DMS 273 treated with DMSO at 0.1 percent for 48 hours (cell line): ENCODE measurements at regions not wholly inside any gene's neighbourhood (a gene's known extent, or its start where the extent isn't known, plus 50 kb on each side); places are given as distances from the start of the nearest gene placed in this dataset.
"Not testable (repeated sequence)": the region's sequence is repeated elsewhere in the genome, so short reads cannot be mapped to it uniquely, and the experiment has no call there.

Source experiments
- DNase-seq: peaks from one replicate; lab custom pipeline; 2025; lab: John Stamatoyannopoulos, UW

DNA sequence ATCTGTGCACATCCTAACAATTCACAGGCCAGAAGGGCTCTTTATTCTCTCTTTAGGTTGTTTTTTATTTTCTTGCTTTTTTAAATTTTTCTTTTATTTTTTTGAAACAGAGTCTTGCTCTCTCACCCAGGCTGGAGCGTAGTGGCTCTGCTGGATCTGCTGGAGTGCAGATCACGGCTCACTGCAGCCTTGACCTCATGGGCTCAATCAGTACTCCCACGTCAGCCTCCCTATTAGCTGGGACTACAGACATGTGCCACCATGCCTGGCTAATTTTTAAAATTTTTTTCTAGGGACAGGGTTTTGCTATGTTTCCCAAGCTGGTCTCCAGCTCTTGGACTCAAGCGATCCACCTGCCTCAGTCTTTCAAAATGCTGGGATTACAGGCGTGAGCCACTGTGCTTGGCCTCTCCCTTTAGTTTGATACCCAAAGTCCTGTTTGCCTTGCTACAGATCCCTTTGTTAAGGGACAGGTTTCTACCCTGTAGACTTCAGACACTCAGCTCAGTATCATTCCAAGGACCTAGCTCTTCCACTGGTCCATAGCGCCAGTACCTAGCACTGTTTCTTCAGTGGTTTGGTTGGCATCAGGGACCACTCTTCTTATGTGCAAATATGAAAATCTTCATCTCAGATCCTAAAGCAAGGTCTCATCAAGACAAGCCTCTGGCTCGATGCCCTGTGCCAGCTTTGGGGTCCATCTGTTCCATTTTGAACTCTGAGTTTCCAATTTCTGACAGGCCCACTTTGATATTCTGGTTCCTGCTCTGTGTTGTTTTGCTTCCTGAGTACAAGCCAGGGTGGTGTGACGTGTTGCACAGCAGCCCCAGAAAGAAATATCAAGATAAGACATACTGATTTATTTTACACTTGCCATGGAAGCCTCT, 211.7 kb downstream of the FAT3 start:
- no peak for DNase-seq

DNA sequence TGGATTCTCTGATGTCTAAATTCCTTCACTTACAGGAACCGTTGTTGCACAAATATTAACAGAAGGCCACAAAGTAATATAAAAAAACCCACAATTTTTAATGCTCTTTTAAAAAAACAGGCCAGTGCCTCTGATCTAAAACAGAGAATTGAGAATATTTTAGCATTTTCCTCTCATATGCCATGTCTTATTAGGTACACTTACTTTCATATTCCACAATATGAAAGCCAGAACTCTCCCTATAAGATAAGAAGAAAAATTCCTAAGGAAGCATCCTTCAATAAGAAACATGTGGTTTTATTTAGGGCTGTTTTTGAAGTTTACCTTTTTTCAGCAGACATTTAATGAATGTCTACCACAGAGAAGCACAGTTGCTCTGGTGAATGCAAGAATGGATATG, 214.5 kb downstream of the FAT3 start:
- DNase-seq: no peak

DNA sequence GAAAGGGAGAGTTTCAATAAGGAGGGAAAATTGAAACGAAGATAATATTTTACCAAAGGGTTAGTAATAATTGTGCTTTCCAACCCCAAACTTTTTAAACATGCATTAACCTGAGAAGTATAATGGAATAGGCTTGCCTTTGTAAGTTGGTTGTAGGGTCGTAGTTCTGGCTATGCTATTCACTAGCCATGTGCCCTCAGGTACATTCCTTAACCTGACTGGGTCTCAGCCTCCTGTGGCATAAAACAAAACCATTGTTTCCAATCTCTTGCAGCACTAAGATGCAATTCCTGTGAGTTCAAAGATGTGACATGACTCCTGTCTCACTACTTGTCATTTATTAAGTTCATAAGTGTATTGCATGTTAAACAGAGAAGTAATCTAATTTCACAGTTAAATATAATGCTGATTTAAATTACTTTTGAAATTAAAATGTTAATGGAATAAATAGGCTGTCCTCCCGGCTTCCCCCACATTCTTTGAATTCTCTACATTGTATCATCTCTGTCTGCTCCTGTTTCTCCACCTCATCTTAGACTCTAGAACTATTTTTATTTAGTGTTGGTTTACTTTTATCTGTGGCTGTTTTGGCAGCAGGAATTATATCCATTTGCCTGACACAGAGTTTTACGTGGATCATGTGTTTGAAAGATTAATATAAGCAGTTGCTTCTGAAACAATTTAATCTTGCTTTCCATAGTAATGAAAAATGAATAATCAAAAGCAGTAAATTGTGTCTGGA, 216.3 kb downstream of the FAT3 start:
- no peak for DNase-seq

GRCh38 chr11:92441443-92441726, 216.8 kb downstream of the FAT3 start:
- DNase-seq: no peak

- DNase-seq: no peak
Measured at GRCh38 chr11:92443199-92443598, 218.6 kb downstream of the FAT3 start.

- no peak for DNase-seq
Measured at GRCh38 chr11:92447586-92447985, 223.0 kb downstream of the FAT3 start.

DNA sequence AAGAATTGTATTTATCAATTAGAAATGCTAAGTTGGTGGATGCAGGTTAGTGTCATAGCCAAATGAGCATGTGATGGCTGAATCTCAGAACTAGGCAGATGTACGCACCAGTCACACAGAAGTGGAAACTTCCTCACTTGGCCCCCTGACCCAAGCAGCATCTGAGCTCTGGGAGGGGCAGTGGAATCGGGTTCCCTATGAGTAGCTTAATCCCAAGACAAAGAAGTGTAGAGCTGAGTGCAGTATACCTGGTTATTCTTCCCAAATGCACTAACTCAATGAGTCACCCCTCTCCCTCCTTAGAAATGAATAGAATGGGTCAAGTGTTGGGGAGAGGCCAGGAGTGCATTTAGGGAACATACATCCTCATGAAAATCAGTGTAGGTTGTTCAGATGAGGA, 224.6 kb downstream of the FAT3 start:
- no peak for DNase-seq

- DNase-seq: no peak
Measured at GRCh38 chr11:92449780-92450179, 225.2 kb downstream of the FAT3 start.

- DNase-seq: no peak
Measured at GRCh38 chr11:92451063-92451462, 226.4 kb downstream of the FAT3 start.

DNA sequence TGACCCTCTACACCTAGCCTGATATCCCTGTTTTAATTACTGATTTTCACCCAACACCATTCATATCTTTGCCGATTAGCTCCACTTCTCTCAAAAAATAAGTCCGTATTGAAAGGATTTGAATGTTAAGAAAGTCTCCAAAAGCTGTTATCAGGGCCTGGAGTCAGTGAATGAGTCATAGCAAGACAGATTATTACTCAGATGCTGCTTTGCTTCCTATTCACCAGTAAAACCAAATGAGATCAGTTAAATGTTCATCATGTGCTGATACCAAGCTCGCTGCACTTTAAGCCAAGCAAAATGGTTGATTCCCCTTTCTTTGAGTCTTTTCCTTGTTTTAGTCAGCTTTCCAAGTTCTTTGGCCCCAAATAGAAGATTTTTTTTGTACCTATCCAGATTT, 228.4 kb downstream of the FAT3 start:
- DNase-seq: no peak

- no peak for DNase-seq
Measured at GRCh38 chr11:92455210-92455790, 230.7 kb downstream of the FAT3 start.

DNA sequence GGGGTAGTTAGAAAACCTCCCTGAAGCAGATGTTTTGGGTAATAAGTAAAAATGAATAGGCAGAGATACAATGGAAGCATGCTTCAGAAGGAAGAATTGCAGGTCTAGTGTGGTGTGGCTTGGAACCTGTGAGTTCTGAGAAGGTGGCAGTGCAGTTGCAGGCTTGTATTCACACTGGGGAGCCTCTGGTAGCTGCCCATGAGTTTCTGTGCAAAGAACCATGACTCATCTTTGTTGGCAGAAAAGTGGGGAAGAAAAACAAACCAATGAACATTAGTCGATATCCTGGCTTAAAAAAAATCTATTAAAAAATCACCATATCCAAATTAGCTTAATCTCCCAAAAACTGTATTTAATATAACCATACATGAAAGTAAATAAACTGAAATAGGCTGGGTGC, 232.6 kb downstream of the FAT3 start:
- DNase-seq: no peak

- DNase-seq: no peak
Measured at GRCh38 chr11:92458486-92458885, 233.9 kb downstream of the FAT3 start.

GRCh38 chr11:92460213-92460612, 235.6 kb downstream of the FAT3 start:
- no peak for DNase-seq

DNA sequence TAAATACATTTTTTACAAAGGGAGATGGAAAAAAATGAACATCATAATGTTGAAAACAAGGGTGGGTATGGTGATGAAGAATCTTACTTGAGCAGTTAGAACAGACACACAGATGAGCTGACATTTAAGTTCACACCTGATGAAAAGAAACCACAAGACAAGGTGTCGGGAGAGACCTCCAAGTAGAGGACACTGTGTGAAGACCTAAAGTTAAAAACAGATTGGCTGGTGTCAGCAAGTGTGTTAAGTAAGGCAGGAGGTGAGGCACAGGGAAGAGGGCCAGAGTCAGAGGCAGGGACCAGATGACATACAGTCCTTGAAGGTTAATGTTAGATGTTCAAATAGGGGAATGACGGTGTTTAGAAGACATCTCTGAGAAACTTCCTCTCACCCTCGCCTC, 236.8 kb downstream of the FAT3 start:
- DNase-seq: no peak

GRCh38 chr11:92462821-92463220, 238.2 kb downstream of the FAT3 start:
- no peak for DNase-seq

GRCh38 chr11:92464822-92465221, 240.2 kb downstream of the FAT3 start:
- DNase-seq: no peak

DNA sequence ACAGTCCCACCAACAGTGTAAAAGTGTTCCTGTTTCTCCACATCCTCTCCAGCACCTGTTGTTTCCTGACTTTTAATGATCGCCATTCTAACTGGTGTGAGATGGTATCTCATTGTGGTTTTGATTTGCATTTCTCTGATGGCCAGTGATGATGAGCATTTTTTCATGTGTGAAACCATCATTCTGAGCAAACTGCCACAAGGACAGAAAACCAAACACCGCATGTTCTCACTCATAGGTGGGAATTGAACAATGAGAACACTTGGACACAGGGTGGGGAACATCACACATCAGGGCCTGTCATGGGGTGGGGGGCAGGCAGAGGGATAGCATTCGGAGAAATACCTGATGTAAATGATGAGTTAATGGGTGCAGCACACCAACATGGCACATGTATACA, 240.8 kb downstream of the FAT3 start:
- not testable (repeated sequence) for DNase-seq

DNA sequence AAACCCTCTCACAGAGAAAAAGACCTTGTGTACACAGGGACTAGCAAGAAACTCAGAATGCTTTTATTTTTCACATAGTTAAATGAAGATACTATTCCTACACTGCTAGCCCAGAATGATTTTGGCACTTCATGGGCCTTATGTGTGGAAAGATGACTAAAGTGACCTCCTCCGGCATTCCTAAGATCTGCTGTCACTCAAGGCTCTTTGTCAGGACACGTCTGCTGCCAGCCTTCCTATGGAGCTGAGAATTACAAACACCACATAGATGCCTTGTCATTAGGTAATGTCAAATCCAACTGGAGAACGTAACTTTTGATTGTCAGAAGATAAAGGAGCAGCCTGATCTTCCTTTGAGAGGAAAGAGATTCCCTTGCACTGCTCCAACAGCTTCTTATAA, 249.1 kb downstream of the FAT3 start:
- DNase-seq: no peak

DNA sequence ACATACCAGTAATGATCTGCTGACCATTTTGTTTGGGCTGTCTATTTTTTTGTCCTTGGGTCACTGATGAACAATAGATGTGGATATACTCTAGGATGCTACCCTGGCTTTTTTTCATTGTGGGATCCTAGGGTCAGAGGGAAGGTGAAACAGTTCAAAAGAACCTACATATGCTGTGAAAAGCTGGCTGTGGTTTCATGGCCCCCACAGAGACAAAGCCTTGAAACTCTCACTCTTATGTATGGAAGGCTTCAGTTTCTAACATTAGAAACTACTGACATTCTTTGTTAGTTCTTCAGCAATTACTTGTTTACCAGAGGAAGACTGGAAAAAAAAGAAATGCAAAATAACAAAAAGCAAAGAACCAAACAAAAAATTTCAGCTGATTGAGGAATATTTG, 250.7 kb downstream of the FAT3 start:
- DNase-seq: no peak

GRCh38 chr11:92475819-92476218, 251.2 kb downstream of the FAT3 start:
- DNase-seq: no peak

- no peak for DNase-seq
Measured at GRCh38 chr11:92477686-92478085, 253.1 kb downstream of the FAT3 start.

GRCh38 chr11:92480499-92480898, 255.9 kb downstream of the FAT3 start:
- DNase-seq: no peak
